Activated CD4-positive, alpha-beta memory T cell treated with anti-CD3 and anti-CD28 coated beads, Interleukin-2, amount 10 ng/mL, durations not matched to agents 7 days and 5 days (primary cell): ENCODE measurements at regions not wholly inside any gene's neighbourhood (a gene's known extent, or its start where the extent isn't known, plus 50 kb on each side); places are given as distances from the start of the nearest gene placed in this dataset.

Source experiments
- CTCF ChIA-PET: fragments of 350-600 bp; sonication (Branson Sonifier 250); formaldehyde crosslinking; loops from one replicate; lab custom pipeline; 2021; ENCODE audit warnings: antibody characterized with exemption, inconsistent platforms; lab: Charles Lee
- POLR2A ChIA-PET: fragments of 350-600 bp; sonication (Branson Sonifier 250); formaldehyde crosslinking; loops from one replicate; lab custom pipeline; 2021; ENCODE audit warnings: antibody characterized with exemption; lab: Charles Lee
- DNase-seq: peaks from one replicate; pipeline ENCODE4 v3.0.0-alpha.2; 2020
- H3K27ac Mint-ChIP-seq: one replicate; pipeline ENCODE4 v1.8.0; 2021; ENCODE audit warnings: mild to moderate bottlenecking, mixed read lengths
- H3K27me3 Mint-ChIP-seq: one replicate; pipeline ENCODE4 v1.8.0; 2021; ENCODE audit warnings: mixed read lengths
- H3K36me3 Mint-ChIP-seq: one replicate; pipeline ENCODE4 v1.8.0; 2021; ENCODE audit warnings: low read depth, mixed read lengths
- H3K4me1 Mint-ChIP-seq: one replicate; pipeline ENCODE4 v1.8.0; 2021; ENCODE audit warnings: mixed read lengths
- H3K4me3 Mint-ChIP-seq: one replicate; pipeline ENCODE4 v1.8.0; 2021; ENCODE audit warnings: mild to moderate bottlenecking, mixed read lengths
- H3K9me3 Mint-ChIP-seq: one replicate; pipeline ENCODE4 v1.8.0; 2021; ENCODE audit warnings: mixed read lengths

- H3K9me3 Mint-ChIP-seq = peaks cover 13% of the 10 kb centered on the region
- POLR2A ChIA-PET = no interaction called here
- H3K27me3 Mint-ChIP-seq = no peaks in the 10 kb centered on the region
- DNase-seq = no peak
- H3K27ac Mint-ChIP-seq = no peak overlapping the region
- CTCF ChIA-PET = no interaction called here
- peaks cover 16% of the 10 kb centered on the region for H3K4me1 Mint-ChIP-seq
- no peak overlapping the region for H3K4me3 Mint-ChIP-seq
- peaks cover 5% of the 10 kb centered on the region for H3K36me3 Mint-ChIP-seq
Observed at GRCh38 chr13:40329781-40330485, 336.5 kb downstream of the FOXO1 start.

GRCh38 chr13:40330950-40331349 is 335.5 kb downstream of the FOXO1 start:
- POLR2A ChIA-PET = no interaction called here
- Mint-ChIP-seq H3K27ac (no peak overlapping the region), H3K36me3 (peaks cover 5% of the 10 kb centered on the region), H3K27me3 (no peaks in the 10 kb centered on the region), H3K4me3 (no peak overlapping the region), H3K9me3 (peaks cover 7% of the 10 kb centered on the region), H3K4me1 (peaks cover 11% of the 10 kb centered on the region)
- CTCF ChIA-PET = no interaction called here
- DNase-seq = no peak

- Mint-ChIP-seq H3K27me3 (no peaks in the 10 kb centered on the region), H3K36me3 (peaks cover 5% of the 10 kb centered on the region), H3K27ac (no peak overlapping the region), H3K9me3 (peaks cover 7% of the 10 kb centered on the region), H3K4me1 (peaks cover 11% of the 10 kb centered on the region), H3K4me3 (no peak overlapping the region)
- ChIA-PET POLR2A (no interaction called here), CTCF (no interaction called here)
- DNase-seq = no peak
Observed at GRCh38 chr13:40331802-40332201, 334.6 kb downstream of the FOXO1 start.

GRCh38 chr13:40333226-40333625 is 333.2 kb downstream of the FOXO1 start:
- Mint-ChIP-seq H3K4me3 (no peak overlapping the region), H3K4me1 (peaks cover 11% of the 10 kb centered on the region), H3K27me3 (no peaks in the 10 kb centered on the region), H3K9me3 (no peaks in the 10 kb centered on the region), H3K36me3 (peaks cover 2% of the 10 kb centered on the region), H3K27ac (no peak overlapping the region)
- DNase-seq = no peak
- ChIA-PET CTCF (no interaction called here), POLR2A (no interaction called here)

- H3K9me3 Mint-ChIP-seq = no peaks in the 10 kb centered on the region
- no peak for DNase-seq
- H3K36me3 Mint-ChIP-seq = peaks cover 2% of the 10 kb centered on the region
- ChIA-PET CTCF (no interaction called here), POLR2A (no interaction called here)
- H3K4me3 Mint-ChIP-seq = no peak overlapping the region
- H3K27me3 Mint-ChIP-seq = no peaks in the 10 kb centered on the region
- H3K27ac Mint-ChIP-seq = no peak overlapping the region
- H3K4me1 Mint-ChIP-seq = peaks cover 11% of the 10 kb centered on the region
Observed at GRCh38 chr13:40334031-40334430, 332.4 kb downstream of the FOXO1 start.

- POLR2A ChIA-PET = no interaction called here
- Mint-ChIP-seq H3K9me3 (no peaks in the 10 kb centered on the region), H3K4me1 (peaks cover 11% of the 10 kb centered on the region), H3K27ac (no peak overlapping the region), H3K36me3 (peaks cover 2% of the 10 kb centered on the region), H3K4me3 (no peak overlapping the region), H3K27me3 (no peaks in the 10 kb centered on the region)
- CTCF ChIA-PET = no interaction called here
- no peak for DNase-seq
Observed at GRCh38 chr13:40334616-40335015, 331.8 kb downstream of the FOXO1 start.

- H3K9me3 Mint-ChIP-seq = no peaks in the 10 kb centered on the region
- no peak overlapping the region for H3K27ac Mint-ChIP-seq
- H3K27me3 Mint-ChIP-seq = no peaks in the 10 kb centered on the region
- no peak for DNase-seq
- no peaks in the 10 kb centered on the region for H3K36me3 Mint-ChIP-seq
- no peak overlapping the region for H3K4me3 Mint-ChIP-seq
- POLR2A ChIA-PET = interaction anchor here (1.1 kb wide), 1 partner anchor 52 kb away, joined by 3 read pairs; no protein-coding TSS in a partner anchor
- H3K4me1 Mint-ChIP-seq = peaks cover 5% of the 10 kb centered on the region
- CTCF ChIA-PET = interaction anchor here (1.5 kb wide), 1 partner anchor 267 kb away, joined by 4 read pairs; no protein-coding TSS in a partner anchor
Observed at GRCh38 chr13:40336228-40337221, 329.9 kb downstream of the FOXO1 start.

- Mint-ChIP-seq H3K4me3 (no peak overlapping the region), H3K4me1 (no peaks in the 10 kb centered on the region), H3K27me3 (no peaks in the 10 kb centered on the region), H3K9me3 (no peaks in the 10 kb centered on the region), H3K36me3 (no peaks in the 10 kb centered on the region), H3K27ac (no peak overlapping the region)
- DNase-seq = no peak
- CTCF ChIA-PET = no interaction called here
- POLR2A ChIA-PET = interaction anchor here (1.1 kb wide), 1 partner anchor 51 kb away, joined by 3 read pairs; no protein-coding TSS in a partner anchor
Observed at GRCh38 chr13:40337651-40338050, 328.8 kb downstream of the FOXO1 start.

GRCh38 chr13:40338217-40338616 is 328.2 kb downstream of the FOXO1 start:
- Mint-ChIP-seq H3K4me3 (no peak overlapping the region), H3K27me3 (no peaks in the 10 kb centered on the region), H3K27ac (no peak overlapping the region), H3K36me3 (no peaks in the 10 kb centered on the region), H3K4me1 (no peaks in the 10 kb centered on the region), H3K9me3 (no peaks in the 10 kb centered on the region)
- POLR2A ChIA-PET = no interaction called here
- no peak for DNase-seq
- CTCF ChIA-PET = no interaction called here

GRCh38 chr13:40340368-40341095 is 325.9 kb downstream of the FOXO1 start:
- Mint-ChIP-seq H3K27me3 (peaks cover 2% of the 10 kb centered on the region), H3K36me3 (no peaks in the 10 kb centered on the region), H3K27ac (no peak overlapping the region), H3K9me3 (no peaks in the 10 kb centered on the region), H3K4me3 (no peak overlapping the region), H3K4me1 (no peaks in the 10 kb centered on the region)
- ChIA-PET CTCF (no interaction called here), POLR2A (no interaction called here)
- DNase-seq = no peak

- Mint-ChIP-seq H3K27me3 (peaks cover 2% of the 10 kb centered on the region), H3K36me3 (no peaks in the 10 kb centered on the region), H3K4me1 (no peaks in the 10 kb centered on the region), H3K27ac (no peak overlapping the region), H3K9me3 (no peaks in the 10 kb centered on the region), H3K4me3 (no peak overlapping the region)
- ChIA-PET POLR2A (no interaction called here), CTCF (no interaction called here)
- DNase-seq = no peak
Observed at GRCh38 chr13:40341096-40341471, 325.4 kb downstream of the FOXO1 start.

GRCh38 chr13:40341501-40341900 is 324.9 kb downstream of the FOXO1 start:
- no peak for DNase-seq
- Mint-ChIP-seq H3K9me3 (no peaks in the 10 kb centered on the region), H3K27me3 (peaks cover 2% of the 10 kb centered on the region), H3K27ac (no peak overlapping the region), H3K36me3 (no peaks in the 10 kb centered on the region), H3K4me1 (no peaks in the 10 kb centered on the region), H3K4me3 (no peak overlapping the region)
- POLR2A ChIA-PET = no interaction called here
- CTCF ChIA-PET = no interaction called here

GRCh38 chr13:40342461-40342860 is 324.0 kb downstream of the FOXO1 start:
- no peak for DNase-seq
- peaks cover 2% of the 10 kb centered on the region for H3K27me3 Mint-ChIP-seq
- ChIA-PET POLR2A (no interaction called here), CTCF (interaction anchor here (1.1 kb wide), 1 partner anchor 341 kb away, joined by 3 read pairs; no protein-coding TSS in a partner anchor)
- no peaks in the 10 kb centered on the region for H3K36me3 Mint-ChIP-seq
- no peak overlapping the region for H3K27ac Mint-ChIP-seq
- H3K4me3 Mint-ChIP-seq = no peak overlapping the region
- H3K9me3 Mint-ChIP-seq = no peaks in the 10 kb centered on the region
- no peaks in the 10 kb centered on the region for H3K4me1 Mint-ChIP-seq
